Left forelimb (tissue), 1 donor: ENCODE measurements at regions not wholly inside any gene's neighbourhood (a gene's known extent, or its start where the extent isn't known, plus 50 kb on each side); places are given as distances from the start of the nearest gene placed in this dataset.

ENCODE experiments used
- DNase-seq: peaks from one replicate; pipeline ENCODE4 v3.0.0-alpha.2; 2018; ENCODE audit warnings: low spot score

GRCh38 chr5:74576941-74577456 lies 63.5 kb downstream of the ENC1 start:
- no peak for DNase-seq

- DNase-seq, result no peak
These were observed 64.6 kb downstream of the ENC1 start for GRCh38 chr5:74575741-74576538.

GRCh38 chr5:74570250-74570649 lies 70.3 kb downstream of the ENC1 start:
- no peak for DNase-seq

- DNase-seq, result no peak
These were observed 73.0 kb downstream of the ENC1 start for GRCh38 chr5:74567411-74567995.

GRCh38 chr5:74562122-74562521 lies 78.4 kb downstream of the ENC1 start:
- DNase-seq, result no peak

- DNase-seq, result no peak
These were observed 80.3 kb downstream of the ENC1 start for GRCh38 chr5:74560245-74560644.

- no peak for DNase-seq
These were observed 83.6 kb downstream of the ENC1 start for GRCh38 chr5:74556631-74557595.

- DNase-seq, result no peak
These were observed 84.5 kb downstream of the ENC1 start for GRCh38 chr5:74556006-74556405.

GRCh38 chr5:74552101-74552500 lies 88.4 kb downstream of the ENC1 start:
- DNase-seq, result no peak

- DNase-seq, result no peak
These were observed 89.6 kb downstream of the ENC1 start for GRCh38 chr5:74550927-74551326.

GRCh38 chr5:74549384-74549783 lies 91.1 kb downstream of the ENC1 start:
- no peak for DNase-seq

- no peak for DNase-seq
These were observed 93.7 kb downstream of the ENC1 start for GRCh38 chr5:74546796-74547195.

GRCh38 chr5:74544811-74545210 lies 95.7 kb downstream of the ENC1 start:
- DNase-seq, result no peak

- DNase-seq, result no peak
These were observed 97.1 kb downstream of the ENC1 start for GRCh38 chr5:74543162-74543995.

- no peak for DNase-seq
These were observed 98.0 kb downstream of the ENC1 start for GRCh38 chr5:74542482-74542881.

GRCh38 chr5:74541381-74541781 lies 99.1 kb downstream of the ENC1 start:
- DNase-seq, result no peak

GRCh38 chr5:74540622-74541021 lies 99.9 kb downstream of the ENC1 start:
- no peak for DNase-seq

- DNase-seq, result no peak
These were observed 100.5 kb downstream of the ENC1 start for GRCh38 chr5:74539986-74540385.

GRCh38 chr5:74538206-74538661 lies 102.3 kb downstream of the ENC1 start:
- DNase-seq, result no peak

GRCh38 chr5:74536658-74537057 lies 103.9 kb downstream of the ENC1 start:
- DNase-seq, result no peak

- no peak for DNase-seq
These were observed 104.6 kb downstream of the ENC1 start for GRCh38 chr5:74535926-74536325.
